ENCODE measurements at regions not wholly inside any gene's neighbourhood (a gene's known extent, or its start where the extent isn't known, plus 50 kb on each side); places are given as distances from the start of the nearest gene placed in this dataset.

GRCh38 chr5:74546796-74547195 is 93.7 kb downstream of the ENC1 start:
- TF ChIP-seq CTCF (conservative IDR thresholded peaks at IDR 0.05; ENCODE audit: low read depth in 2 of 2) (no peak), POLR2AphosphoS5 (IDR thresholded peaks at IDR 0.05; ENCODE audit: low read depth) (no peak), REST (IDR thresholded peaks at IDR 0.05; ENCODE audit: unreplicated experiment) (no peak), EZH2 (IDR thresholded peaks at IDR 0.05; ENCODE audit: low read depth, unreplicated experiment) (no peak), CREB1 (CRISPR knock-in tag; IDR thresholded peaks at IDR 0.05; ENCODE audit: low read depth) (no peak), EZH2phosphoT487 (IDR thresholded peaks at IDR 0.05; ENCODE audit: unreplicated experiment) (no peak), JUNB (IDR thresholded peaks at IDR 0.05; ENCODE audit: unreplicated experiment) (no peak), ZNF331 (CRISPR knock-in tag; IDR thresholded peaks at IDR 0.05; ENCODE audit: low read depth) (no peak), STAT1 (IDR thresholded peaks at IDR 0.05; ENCODE audit: unreplicated experiment) (no peak), ETS1 (IDR thresholded peaks at IDR 0.05) (no peak)

Measured in GM23338 (cell line).